GM18511 (cell line): ENCODE measurements at regions not wholly inside any gene's neighbourhood (a gene's known extent, or its start where the extent isn't known, plus 50 kb on each side); places are given as distances from the start of the nearest gene placed in this dataset.

Experiments
- ATAC-seq: cut with Tn5 transposase; IDR thresholded peaks from one replicate; pipeline ENCODE4 v1.9.1; 2021; ENCODE audit warnings: mild to moderate bottlenecking, moderate library complexity; ENCODE audit not compliant: unreplicated experiment

DNA sequence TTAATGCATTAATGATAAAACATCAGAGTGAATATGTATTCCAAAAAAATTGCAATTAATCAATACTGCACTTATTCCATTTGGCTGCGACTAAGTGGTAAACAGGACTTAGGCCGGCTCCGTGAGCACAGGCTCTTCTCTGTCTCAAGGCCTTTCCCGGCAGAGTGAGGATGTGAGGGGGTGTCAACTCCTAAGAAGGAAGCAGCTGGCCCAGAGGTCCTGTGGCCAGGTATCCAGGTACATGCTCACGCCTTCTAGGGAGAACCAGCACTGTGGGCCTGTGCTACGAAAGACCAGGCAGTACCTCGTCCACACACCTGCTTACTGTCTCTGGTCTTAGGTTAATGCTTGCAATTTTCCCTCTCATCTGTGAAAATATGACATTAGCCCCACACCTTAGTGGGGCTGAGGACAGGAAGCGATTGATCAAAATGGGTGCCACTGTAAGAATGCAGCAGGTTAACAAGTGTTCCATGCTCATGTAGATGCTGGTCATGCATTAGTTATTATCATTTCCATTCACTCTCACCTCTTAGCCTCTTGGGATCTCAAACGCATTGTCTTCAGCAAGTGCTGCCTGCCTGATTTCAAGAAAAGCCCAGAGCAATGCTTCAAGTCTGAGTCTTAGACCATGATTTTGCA is 175.3 kb downstream of the ABHD5 start:
- ATAC-seq, result no peak

DNA sequence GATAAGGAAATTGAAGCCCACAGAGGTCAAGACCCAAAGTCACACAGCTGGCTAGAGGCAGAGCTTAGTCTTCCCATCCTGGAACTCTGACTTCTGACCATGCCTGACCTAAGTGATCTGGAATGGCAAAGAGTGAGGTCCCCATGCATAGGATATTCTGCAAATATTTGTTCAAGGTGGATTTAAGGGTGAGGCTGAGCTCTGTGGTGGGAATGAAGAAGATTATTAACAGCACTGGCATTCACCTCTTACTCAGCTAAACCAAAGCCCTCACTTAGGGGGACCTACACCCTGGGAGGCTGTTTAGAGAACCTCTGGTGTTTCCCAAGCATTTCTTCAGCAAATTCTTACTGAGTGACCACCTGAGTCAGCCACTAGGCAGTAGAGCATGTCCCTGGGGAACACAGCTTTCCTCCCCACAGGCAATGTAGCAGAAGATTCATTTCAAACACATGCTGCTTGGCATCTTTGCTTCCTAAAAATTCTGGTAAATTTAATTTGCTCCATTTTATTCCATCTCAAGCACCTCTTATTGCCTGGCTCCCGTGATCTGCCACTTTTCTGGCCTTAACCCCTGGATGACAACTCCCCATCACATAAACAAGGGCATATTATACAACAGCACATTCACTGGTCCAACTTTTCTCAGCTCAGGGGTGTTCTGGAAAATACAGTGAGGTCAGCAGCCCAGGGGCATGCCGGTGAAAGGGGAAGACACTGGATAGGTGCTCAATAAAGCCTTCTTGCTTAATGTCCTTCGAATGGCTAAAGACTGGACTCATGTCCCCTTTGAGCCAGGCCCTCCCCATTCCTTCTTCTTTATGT is 176.0 kb downstream of the ABHD5 start:
- no peak for ATAC-seq

DNA sequence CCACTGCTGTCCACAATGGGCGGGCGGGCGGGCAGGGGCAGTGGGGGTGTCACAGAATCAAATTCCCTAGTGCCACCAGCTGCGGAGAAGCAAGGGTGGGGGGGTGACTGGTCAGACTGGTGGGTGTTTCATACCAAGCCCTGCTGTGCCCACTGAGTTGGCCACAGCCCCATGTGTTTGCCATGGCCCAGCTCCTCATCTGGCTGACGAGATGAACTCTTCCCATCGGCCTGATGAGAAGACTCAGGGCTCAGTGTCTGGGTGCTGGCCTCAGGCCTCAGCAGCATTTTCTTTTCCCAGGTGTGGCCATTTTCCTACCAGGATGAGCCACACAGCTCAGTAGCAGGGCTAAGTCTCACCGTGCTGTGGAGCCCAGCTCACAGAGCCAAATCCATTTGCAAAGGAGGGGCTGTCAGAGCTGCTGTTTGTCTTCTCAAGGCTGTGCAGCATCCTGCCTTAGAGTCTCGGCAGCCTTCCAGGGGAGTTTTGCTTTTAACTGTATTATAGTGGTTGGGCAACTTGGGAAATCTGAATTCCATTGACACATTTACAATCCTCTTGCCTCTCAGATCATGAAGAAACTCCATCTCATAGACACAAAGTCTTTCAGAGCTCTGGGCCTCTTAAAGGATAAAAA is 176.8 kb downstream of the ABHD5 start:
- no peak for ATAC-seq

DNA sequence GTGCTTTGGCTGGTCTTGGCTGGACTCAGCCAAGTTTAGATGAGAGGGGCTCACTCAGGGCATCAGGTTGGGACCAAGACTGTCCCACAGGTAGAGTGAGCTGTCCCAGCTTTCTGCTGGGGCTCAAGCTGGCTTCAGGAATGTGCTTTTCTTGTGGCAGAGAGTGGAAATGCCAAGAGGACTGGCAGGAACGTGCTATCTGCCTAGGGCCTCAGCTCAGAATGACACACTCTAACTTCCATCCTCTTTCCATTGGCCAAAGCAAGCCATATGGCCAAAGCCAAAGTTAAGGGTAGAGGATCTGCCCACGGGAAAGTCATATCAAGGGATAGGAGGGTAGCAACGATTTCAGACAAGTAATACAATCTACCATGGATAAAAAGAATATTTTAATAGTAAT is 178.8 kb downstream of the ABHD5 start:
- no peak for ATAC-seq

DNA sequence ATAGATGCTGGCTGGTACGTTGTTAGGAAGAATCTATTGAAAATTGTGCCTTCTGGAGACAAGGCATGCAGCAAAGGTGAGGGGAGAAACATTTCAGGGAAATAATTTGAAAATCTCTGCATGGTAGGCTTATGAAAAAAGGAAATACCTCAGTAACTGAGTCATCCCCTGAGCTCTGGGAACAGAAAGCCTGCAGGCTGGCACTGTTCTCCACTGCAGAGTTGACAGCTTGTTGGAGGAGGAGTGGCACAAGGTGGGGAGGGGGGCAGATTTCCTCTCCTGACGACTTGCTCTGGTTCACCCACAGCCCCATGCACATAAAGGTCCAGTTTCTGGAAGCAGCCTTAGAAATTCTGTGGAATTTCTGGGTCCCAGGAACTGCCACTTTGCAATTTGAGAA is 179.4 kb downstream of the ABHD5 start:
- no peak for ATAC-seq

DNA sequence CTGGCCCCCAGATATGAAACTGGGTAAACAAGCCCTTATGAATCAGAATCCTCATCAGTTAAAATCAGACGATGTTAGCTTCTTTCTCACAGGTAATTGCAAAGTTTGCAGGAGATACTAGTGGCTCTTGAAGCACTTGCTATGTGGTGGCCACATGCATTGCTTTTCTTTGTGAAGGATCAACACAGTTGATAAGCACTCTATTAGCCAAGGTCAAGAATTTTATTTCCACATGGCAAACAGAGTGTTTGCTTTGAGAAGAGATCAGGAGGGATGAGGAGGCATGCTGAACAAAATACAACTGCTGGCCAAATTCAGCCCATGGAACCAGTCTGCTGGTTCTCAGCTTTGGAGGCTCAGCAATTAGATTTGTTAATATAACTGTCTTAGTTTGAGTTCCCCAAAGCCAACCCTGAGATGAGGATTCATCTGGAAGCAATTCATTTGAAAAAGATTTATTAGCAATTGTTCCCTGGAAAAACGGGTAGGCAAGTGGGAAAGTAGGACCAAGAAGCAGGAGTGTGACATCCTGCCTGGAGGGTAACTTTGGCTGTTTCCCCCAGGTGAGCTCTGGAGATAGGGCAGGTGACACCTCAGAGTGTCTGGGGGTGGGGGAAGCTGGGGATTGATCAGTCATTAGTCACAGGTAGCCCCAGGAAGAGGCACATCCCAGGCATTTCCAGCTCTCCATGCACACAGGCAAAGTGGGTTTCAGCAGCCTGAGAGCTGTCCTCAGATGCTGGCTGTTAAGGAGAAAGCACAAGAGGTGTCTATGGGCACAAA is 180.3 kb downstream of the ABHD5 start:
- no peak for ATAC-seq

DNA sequence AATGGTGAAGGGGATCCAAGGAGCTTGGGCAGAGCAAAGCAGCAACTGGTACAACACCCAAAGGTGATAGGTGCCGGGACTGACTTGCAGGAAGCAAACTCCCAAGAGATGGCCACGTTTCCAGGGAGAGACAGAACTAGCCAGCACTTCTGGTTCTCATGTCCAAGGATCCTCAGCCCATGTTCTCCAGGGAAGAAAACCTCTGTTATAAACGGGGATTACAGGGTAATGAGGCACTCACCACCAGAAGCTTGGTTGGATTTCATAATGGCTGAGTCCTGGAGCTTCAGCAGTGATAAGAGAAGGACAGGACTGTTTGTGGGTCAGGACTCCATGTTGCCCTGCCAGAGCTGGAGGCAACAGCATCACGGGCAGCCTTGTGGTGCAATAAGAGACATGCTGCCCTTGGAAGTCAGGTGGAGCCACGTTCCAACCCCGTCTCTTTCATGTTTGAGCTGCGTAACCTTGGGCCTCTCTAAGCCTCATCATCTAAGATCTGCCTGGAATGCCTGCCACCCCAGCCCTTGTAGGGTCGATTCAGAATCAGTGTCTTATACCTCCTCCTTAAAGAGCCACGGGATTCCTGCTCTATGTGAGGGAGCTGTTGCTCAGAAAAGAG is 181.0 kb downstream of the ABHD5 start:
- ATAC-seq, result no peak

DNA sequence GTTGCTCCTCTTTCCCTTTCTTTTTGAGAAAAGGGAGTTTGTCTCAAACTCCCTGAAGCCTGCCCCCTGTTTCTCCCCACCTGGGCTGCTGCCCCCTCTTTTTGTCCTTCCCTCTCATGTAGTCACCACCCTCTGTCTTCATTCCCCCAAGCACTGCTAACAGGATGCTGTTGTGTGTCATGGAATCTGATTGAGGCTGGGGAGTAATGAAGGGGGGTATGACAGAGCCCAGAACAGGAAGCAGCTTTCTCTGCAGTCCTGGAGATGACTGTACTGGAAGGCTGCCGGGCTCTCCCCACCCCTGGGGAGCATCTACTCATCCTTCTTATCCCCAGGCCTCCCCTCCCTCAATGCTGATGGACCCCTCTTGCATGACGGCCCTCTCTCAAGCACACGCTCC is 181.6 kb downstream of the ABHD5 start:
- no peak for ATAC-seq

DNA sequence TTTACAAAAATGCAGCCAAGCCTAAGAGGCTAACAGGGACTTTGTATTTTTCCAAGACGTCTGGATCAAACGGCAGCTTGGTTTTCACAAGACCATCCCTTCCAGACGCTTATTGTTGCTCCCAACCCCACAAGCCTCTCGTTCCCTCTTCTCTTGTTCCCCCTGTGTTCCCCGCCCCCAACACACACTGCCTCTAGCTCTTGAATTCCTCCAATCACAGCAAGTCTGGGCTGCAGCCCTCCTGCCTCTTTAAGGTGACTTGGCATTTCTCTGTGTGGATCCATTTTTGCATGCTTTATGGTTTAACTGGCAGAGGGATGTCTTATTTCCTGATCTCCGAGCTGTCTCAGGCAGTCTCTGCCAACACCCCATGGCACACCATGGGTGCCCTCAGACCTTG is 182.2 kb downstream of the ABHD5 start:
- ATAC-seq, result no peak

DNA sequence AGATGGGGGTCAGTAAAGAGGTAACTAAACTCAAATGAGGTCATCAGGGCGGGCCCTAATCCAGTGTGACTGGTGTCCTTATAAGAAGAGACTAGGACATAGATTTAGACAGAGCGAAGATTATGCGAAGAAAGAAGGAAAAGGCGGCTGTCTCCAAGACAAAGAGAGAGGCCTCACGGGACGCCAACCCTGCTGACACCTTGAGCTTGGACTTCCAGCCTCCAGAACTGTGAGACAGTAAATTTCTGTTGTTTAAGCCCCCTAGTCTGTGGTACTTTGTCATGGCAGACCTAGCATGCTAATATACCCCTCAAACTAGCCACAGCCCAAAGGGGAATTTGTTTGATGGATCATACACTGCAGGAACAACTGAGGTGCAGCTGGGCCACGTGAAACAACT is 183.0 kb downstream of the ABHD5 start:
- ATAC-seq, result no peak

DNA sequence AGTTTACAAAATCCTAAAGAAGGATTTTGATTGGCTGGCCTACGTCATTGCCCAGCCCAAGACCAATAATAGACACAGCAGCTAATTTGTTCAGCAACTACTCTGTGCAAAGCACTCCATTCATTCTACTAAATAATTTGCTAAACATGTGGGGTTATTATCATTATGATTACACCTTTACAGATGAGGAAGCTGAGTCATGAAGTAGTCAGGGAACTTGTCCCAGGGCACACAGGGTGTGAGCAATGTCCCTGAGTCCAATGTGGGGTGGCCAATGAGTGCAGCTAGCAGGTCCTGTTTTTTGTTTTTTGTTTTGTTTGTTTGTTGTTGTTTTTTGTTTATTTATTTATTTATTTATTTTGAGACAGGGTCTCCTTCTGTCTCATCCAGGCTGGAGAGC is 183.6 kb downstream of the ABHD5 start:
- no peak for ATAC-seq

DNA sequence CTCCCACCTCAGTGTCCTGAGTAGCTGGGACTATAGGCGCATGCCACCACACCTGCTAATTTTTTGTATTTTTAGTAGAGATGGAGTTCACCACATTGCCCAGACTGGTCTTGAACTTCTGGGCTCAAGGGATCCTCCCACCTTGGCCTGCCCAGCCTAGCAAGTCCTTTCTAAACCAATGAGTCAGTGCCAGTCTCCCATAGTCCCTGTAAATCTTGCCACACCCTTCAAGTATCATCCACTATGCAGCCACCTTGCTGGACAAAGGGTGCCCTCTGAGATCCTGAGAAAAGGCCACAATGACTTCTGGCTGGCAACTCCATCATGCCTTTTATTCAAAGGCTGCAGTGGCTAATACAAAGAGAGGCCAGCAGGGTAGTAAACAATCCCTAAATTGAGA is 184.0 kb downstream of the ABHD5 start:
- ATAC-seq, result no peak

DNA sequence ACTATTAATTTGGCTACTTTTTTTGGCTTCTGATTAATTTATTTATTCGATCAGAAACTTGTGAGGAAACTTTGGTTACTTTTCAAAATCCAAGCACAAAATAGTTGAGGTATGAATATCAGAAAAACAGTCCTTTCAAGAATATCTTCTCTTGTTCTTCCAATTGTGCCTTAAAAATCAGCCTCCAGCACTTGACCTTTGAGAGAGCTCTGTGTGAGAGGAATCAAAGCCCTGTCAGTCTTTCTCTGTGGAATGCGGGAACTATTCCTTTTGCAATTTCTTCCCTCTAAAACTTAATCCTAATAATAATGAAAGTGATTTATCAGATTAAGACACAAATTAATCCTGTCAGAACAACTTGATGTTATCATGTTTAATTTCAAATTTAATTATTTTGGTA is 185.9 kb downstream of the ABHD5 start:
- ATAC-seq, result no peak

DNA sequence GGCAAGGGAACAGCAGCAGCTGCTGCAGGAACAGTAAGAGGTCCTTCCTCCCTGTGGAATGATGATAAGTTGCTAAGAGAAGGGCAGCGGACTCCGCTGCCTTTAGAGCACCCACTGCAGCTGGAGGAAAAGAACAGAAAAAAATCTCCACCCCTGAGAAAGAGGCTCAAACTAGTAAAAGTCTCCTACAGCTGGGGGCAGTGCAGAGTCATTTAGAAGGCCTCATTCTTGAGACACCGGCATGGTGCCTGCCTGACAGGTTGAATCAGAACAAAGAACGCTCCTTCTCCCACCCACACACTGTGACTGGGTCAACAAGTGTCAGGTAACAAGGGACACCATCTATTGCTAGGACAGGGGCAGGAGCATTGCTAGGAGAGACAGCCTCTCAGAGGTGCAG is 188.4 kb downstream of the ABHD5 start:
- ATAC-seq, result no peak

DNA sequence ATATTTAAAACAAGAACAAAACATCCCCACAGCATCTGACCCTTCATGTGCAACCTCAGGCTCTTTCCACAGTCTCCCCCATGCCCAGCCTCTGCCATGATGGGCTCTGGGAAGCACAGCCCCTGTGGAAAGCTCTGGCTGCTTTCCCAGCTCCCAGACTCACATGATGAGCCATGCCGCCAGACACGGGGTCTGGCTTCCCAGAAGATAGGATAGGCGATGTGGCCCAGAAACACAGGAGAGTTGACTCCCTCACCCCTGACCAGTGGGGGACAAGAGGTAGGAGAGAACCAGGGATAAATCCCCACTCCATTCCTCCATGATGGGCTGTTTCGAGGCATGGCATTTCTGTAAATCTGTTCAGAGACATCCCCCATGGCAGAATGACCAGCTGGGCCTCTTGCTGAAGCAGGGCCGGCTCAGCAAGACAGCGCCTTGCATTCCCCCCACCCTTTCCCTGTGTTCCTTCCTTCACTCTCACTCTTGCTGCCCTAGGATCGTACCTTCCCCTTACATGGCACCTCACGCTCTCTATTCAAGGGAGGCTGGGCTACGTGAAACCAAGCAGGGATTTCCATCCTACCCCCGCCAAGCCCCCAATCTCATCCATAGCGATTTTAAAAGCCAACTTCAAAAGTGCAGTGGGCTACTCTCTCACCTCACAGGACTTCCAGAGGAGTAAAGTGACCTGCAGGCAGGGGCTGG is 192.4 kb downstream of the ABHD5 start:
- ATAC-seq, result no peak

DNA sequence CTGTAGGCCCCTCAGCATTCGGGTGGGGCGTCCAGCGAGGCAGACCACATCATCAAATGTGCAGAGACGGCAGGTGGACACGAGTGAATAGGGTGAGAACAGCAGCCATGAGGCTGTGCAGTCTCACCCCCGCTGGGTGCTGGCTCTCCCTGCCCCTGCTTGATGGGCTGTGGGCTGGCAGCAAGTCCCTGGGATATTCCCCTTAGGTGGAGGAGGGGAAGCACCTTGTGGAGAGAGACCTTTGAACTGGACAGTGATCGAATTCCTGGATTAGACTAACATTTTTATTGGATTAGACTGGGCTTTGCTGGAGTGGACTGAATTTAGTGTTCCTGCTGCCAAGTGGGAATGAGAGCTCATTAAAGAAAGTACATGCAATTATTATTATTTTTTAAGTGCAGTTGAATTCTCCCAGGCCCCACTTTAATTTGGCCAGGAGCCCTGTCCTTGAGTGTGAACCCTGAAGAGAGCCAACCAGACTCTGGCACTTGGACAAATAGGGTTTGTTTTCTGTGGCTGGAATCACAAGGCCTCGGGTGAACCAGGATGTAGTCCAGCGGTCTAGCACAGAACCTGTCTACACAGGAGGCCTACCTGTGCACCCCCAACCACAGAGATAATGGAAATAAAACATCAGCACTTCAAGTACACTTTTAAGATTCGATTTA is 193.1 kb downstream of the ABHD5 start:
- ATAC-seq, result no peak

DNA sequence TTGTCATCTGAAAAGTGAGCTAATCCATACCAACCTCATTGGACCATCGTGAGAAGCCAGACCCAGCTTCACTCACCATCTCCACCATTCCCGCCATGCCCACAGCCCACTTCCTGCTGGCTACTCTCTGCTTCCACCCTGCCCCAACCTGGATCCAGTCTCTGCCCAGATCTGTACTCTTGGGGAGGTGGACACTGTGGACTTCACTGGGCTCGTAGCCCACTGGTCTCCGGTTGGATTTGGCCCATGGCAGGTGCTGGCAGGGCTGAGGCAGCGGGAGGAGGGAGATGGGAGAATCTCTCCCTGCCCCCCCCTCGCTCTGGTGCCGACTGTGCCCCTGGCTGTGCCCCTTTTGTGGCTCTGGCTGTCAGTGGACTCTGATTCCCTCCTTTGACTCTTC is 193.8 kb downstream of the ABHD5 start:
- no peak for ATAC-seq

DNA sequence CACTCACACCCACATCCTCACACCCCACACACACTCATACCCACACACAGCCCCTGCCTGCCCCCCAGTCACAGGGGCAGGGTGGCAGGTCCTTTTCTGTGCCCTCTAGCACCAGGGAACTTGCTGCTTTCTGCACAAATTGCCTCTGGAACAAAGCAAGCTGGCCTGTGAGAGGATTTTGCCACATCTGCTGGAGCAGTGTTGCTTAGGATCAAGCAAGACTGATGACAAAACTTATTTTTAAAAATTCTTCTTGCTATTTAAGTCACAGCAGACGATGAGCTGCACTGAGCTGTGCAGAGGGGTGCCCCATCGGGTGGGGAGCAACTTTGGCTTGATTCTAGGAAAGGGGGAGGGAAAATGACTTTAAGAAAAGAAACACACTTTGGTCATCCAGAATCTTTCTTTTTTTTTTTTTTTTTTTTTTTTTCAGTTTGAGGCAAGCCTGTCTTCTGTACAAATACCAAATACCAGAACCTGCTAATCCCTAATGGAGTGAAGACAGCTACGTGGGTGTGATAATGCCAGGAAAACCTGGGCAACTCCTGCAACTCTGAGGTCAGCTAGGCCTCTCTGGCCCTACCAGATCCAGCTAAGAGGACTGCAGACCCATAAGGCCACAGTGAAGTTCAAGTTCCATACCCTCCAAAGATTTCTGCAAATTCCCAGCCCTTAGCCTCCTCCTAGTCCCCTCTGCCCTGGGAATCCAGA is 195.3 kb downstream of the ABHD5 start:
- no peak for ATAC-seq

DNA sequence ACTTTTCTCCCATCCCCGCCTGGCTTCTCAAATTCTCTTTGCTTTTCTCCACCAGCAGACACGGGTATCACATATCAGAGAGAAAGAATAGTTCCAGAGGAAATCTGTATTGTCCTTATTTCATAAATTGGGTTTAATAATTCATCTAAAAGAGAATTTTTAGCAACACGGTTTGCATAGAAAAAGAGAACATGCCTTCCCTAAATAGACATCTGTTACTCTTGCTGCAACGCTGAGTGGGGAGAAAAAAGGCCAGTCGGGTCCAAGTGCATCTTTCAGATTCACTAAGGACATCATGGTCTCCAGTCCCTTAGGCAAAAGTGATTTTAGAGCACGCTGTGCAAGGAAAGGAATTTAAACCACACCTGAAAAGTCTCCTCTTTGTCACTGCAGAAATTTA is 201.3 kb downstream of the ABHD5 start:
- ATAC-seq, result peak; percentile 29
